WTC11 (cell line): ENCODE measurements at regions not wholly inside any gene's neighbourhood (a gene's known extent, or its start where the extent isn't known, plus 50 kb on each side); places are given as distances from the start of the nearest gene placed in this dataset.

Source experiments
- ATAC-seq: fragments of 200-7000 bp; cut with Tn5 transposase; 2 replicates; pipeline ENCODE4 v1.10.0; 2021; ENCODE audit warnings: mild to moderate bottlenecking, moderate library complexity
- CTCF ChIA-PET: fragments of 300-600 bp; sonication (Branson Sonifier 250); formaldehyde crosslinking; loops from one replicate; lab custom pipeline; 2021; ENCODE audit warnings: antibody characterized with exemption; lab: Charles Lee
- POLR2A ChIA-PET: fragments of 350-600 bp; sonication (Branson Sonifier 250); formaldehyde crosslinking; loops from one replicate; lab custom pipeline; 2021; ENCODE audit warnings: antibody characterized with exemption; lab: Charles Lee
- DNase-seq: peaks from one replicate; pipeline ENCODE4 v3.0.0; 2021; ENCODE audit warnings: low spot score
- H3K27ac Mint-ChIP-seq: 2 replicates; pipeline ENCODE4 v1.8.0; 2021; ENCODE audit warnings: mixed read lengths
- H3K27me3 Mint-ChIP-seq: 2 replicates; pipeline ENCODE4 v1.8.0; 2021; ENCODE audit warnings: low read depth, mild to moderate bottlenecking, moderate library complexity, mixed read lengths
- H3K36me3 Mint-ChIP-seq: 2 replicates; pipeline ENCODE4 v1.8.0; 2021; ENCODE audit warnings: mixed read lengths
- H3K4me1 Mint-ChIP-seq: 2 replicates; pipeline ENCODE4 v1.8.0; 2022; ENCODE audit warnings: mixed read lengths
- H3K4me3 Mint-ChIP-seq: 2 replicates; pipeline ENCODE4 v1.8.0; 2021; ENCODE audit warnings: mild to moderate bottlenecking, moderate library complexity, mixed read lengths
- H3K9me3 Mint-ChIP-seq: 2 replicates; pipeline ENCODE4 v1.8.0; 2021; ENCODE audit warnings: mixed read lengths
- ARID4B ChIP-seq: sonication (generic); formaldehyde crosslinking; IDR thresholded peaks from 2 replicates; pipeline ENCODE4 v1.8.0; 2023; ENCODE audit warnings: missing genetic modification reagents, mild to moderate bottlenecking, borderline replicate concordance
- CTCF ChIP-seq: fragments of 200-600 bp; IDR thresholded peaks from 2 replicates; pipeline ENCODE4 v1.8.0; 2022; ENCODE audit warnings: antibody characterized with exemption
- E2F4 ChIP-seq: sonication (generic); formaldehyde crosslinking; IDR thresholded peaks from 2 replicates; pipeline ENCODE4 v1.8.1; 2022; ENCODE audit warnings: low read depth, mild to moderate bottlenecking, moderate library complexity, missing genetic modification reagents, borderline replicate concordance
- ETV6 ChIP-seq: sonication (generic); formaldehyde crosslinking; IDR thresholded peaks from 2 replicates; pipeline ENCODE4 v1.8.1; 2022; ENCODE audit warnings: mild to moderate bottlenecking, missing genetic modification reagents
- FOXK1 ChIP-seq: sonication (generic); formaldehyde crosslinking; IDR thresholded peaks from 2 replicates; pipeline ENCODE4 v1.8.0; 2022; ENCODE audit warnings: mild to moderate bottlenecking, moderate library complexity, missing genetic modification reagents
- USF2 ChIP-seq: sonication (generic); formaldehyde crosslinking; IDR thresholded peaks from 2 replicates; pipeline ENCODE4 v1.8.1; 2023; ENCODE audit warnings: mild to moderate bottlenecking, missing genetic modification reagents, moderate library complexity
- ZBTB21 ChIP-seq: sonication (generic); formaldehyde crosslinking; IDR thresholded peaks from 2 replicates; pipeline ENCODE4 v1.8.1; 2023; ENCODE audit warnings: mild to moderate bottlenecking, missing genetic modification reagents, borderline replicate concordance
- ZNF121 ChIP-seq: sonication (generic); formaldehyde crosslinking; IDR thresholded peaks from 2 replicates; pipeline ENCODE4 v1.8.0; 2023; ENCODE audit warnings: missing genetic modification reagents

GRCh38 chr5:113660206-113660605 is 146.7 kb downstream of the YTHDC2 start (continued):
- TF ChIP-seq ARID4B (CRISPR knock-in tag) (no peak), E2F4 (CRISPR knock-in tag) (no peak), USF2 (CRISPR knock-in tag) (no peak), ZBTB21 (CRISPR knock-in tag) (no peak), ZNF121 (CRISPR knock-in tag) (no peak), FOXK1 (CRISPR knock-in tag) (no peak)

GRCh38 chr5:113660706-113661250 is 147.3 kb downstream of the YTHDC2 start:
- Mint-ChIP-seq H3K4me3 (no peak overlapping the region), H3K4me1 (peaks cover 6% of the 10 kb centered on the region), H3K27me3 (no peaks in the 10 kb centered on the region), H3K27ac (0 out of 2 replicates have a peak overlapping the region, but pooled peaks have one; percentile 25), H3K9me3 (peaks cover 7% of the 10 kb centered on the region), H3K36me3 (no peaks in the 10 kb centered on the region)
- CTCF ChIA-PET: interaction anchor here (1.3 to 2.1 kb wide), 2 partner anchors 19 to 48 kb away, joined by 6 to 18 read pairs; no protein-coding TSS in a partner anchor
- DNase-seq (no peak), ATAC-seq (no peak)
- POLR2A ChIA-PET: no interaction called here
- no peak for TF ChIP-seq E2F4 (CRISPR knock-in tag)

GRCh38 chr5:113663879-113664541 is 150.5 kb downstream of the YTHDC2 start:
- POLR2A ChIA-PET: no interaction called here
- ATAC-seq (peak; percentile 94), DNase-seq (peak; percentile 74)
- H3K27me3 Mint-ChIP-seq: no peaks in the 10 kb centered on the region
- H3K4me1 Mint-ChIP-seq: peaks cover 6% of the 10 kb centered on the region
- CTCF ChIA-PET: interaction anchor here (0.6 to 4.4 kb wide), 16 partner anchors 11 to 786 kb away, joined by 3 to 97 read pairs (median 4); no protein-coding TSS in a partner anchor
- H3K27ac Mint-ChIP-seq: 0 out of 2 replicates have a peak overlapping the region, but pooled peaks have one; percentile 15
- peaks cover 18% of the 10 kb centered on the region for H3K9me3 Mint-ChIP-seq
- TF ChIP-seq ETV6 (CRISPR knock-in tag) (no peak), CTCF (peak; percentile 30; the same call in 1 of the 2 replicates)
- H3K36me3 Mint-ChIP-seq: peaks cover 4% of the 10 kb centered on the region
- H3K4me3 Mint-ChIP-seq: no peak overlapping the region
